GM18511 (cell line): ENCODE measurements at regions not wholly inside any gene's neighbourhood (a gene's known extent, or its start where the extent isn't known, plus 50 kb on each side); places are given as distances from the start of the nearest gene placed in this dataset.

Experiments used
- ATAC-seq: cut with Tn5 transposase; IDR thresholded peaks from one replicate; pipeline ENCODE4 v1.9.1; 2021; ENCODE audit warnings: mild to moderate bottlenecking, moderate library complexity; ENCODE audit not compliant: unreplicated experiment

DNA sequence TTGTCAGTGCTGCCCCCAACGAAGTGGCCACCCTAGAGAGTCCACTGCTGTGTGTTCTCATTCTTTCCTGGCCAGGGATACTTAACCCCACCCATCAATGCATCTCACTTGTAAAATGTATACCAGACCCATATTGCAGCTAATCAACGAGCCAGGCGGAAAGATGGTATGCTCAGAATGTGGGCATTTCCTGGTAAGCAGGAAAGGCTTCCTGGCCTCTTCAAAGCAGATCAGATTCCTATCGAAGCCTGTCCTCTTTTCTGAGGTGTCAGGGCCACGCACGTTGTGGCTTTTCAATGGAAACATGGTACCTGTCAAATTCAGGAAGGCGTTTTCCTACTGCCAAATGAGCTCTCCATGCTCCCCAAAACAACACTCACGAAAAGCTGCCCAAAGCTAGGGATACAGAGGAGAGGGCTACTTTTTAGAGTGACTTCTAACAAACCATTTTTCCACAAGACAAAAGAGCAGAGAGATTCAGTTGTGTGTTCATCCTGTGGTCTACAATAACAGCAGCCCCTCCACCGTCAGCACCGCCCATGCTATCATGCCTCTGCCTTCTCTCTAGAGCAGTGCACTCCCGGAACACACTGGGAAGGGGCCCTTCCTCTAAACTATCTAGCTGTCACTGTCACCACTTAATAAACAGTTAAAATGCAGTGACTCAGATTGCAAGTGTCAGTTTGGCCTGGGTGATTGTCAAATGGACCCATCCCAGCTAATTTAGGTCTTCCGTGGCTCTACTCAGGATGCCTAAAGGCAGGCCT is 535.1 kb downstream of the RNF144A start:
- ATAC-seq, result no peak

DNA sequence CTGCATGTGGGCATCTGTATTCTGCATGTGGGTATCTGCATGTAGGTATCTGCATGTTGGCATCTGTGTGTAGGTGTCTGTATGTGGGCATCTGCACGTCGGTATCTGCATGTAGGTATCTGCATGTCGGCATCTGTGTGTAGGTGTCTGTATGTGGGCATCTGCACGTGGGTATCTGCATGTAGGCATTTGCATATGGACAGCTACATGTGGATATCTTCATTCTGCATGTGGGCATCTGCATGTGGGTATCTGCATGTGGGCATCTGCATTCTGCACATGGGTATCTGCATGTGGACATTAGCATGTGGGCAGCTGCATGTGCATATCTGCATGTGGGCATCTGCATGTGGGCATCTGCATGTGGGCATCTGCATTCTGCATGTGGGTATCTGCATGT is 537.4 kb downstream of the RNF144A start:
- no peak for ATAC-seq

- ATAC-seq, result no peak
Observed at GRCh38 chr2:7456762-7457161, 539.5 kb downstream of the RNF144A start.

DNA sequence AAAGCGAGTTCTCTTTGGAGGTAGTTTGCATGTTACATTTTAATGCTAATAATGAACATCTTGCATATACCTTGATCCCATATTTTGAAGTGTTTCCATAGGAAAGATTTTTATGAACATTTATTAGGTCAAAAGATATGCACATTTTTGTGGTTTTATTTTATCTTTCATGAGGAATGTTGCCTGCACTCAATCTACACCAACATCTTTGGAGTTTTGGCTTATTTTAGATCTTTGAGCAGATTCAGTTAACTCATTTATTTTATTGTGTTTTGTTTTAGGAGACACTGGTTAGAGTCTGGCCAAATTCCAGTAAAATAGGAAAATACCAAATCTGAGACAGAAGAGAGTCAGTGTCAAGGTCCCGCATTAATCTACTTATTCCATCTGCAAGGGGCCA is 540.9 kb downstream of the RNF144A start:
- ATAC-seq, result no peak

DNA sequence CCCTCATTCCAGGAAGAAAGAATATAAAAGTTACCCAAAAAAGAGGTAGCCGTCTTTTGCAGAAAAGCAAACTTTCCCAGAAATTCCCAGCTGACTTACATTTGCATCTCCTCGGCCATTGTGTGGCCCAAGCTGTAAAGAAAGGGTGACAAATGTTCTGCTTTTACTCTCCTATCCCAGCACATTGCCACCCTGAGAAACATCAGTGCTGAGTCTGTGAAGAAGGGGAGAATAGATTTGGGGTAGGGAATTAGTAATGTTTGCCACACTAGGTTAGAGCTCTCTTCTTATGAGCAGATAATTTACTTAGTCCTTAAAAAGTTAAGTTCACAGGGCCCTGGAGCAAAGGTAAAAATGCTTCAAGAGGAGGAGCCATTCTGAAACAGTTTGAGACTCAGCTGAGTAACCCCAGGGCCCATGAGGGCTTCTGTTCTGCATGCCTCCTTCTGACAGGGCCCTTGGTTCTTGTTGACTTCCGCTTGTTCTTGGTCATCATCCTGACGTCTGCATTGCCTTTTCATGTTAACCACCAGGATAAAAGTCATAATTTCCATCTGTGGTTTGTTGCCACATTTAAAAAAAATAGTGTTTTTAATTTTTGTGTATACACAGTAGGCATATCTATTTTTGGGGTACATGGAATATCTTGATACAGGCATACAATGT is 550.7 kb downstream of the RNF144A start:
- ATAC-seq, result no peak

DNA sequence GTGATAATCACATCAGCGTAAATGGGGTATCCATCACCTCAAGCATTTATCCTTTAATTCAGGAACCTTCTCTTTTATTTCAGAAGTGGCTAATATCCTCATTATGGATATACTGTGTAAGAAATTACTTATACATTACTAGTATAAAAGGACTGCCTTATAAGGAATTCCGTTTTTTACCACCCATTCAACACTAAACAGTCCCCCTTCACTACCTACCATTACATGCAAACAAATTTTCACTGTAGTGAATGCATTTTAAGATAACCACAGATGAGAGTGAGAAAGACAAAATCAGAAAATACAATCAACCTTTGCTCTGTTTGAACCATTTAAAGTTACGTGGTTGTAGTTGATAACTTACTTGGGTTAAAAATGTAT is 551.2 kb downstream of the RNF144A start:
- no peak for ATAC-seq

- ATAC-seq, result no peak
Observed at GRCh38 chr2:7468955-7469354, 551.7 kb downstream of the RNF144A start.

- ATAC-seq, result no peak
Observed at GRCh38 chr2:7471185-7471584, 554.0 kb downstream of the RNF144A start.

GRCh38 chr2:7472465-7472864 is 555.3 kb downstream of the RNF144A start:
- no peak for ATAC-seq

DNA sequence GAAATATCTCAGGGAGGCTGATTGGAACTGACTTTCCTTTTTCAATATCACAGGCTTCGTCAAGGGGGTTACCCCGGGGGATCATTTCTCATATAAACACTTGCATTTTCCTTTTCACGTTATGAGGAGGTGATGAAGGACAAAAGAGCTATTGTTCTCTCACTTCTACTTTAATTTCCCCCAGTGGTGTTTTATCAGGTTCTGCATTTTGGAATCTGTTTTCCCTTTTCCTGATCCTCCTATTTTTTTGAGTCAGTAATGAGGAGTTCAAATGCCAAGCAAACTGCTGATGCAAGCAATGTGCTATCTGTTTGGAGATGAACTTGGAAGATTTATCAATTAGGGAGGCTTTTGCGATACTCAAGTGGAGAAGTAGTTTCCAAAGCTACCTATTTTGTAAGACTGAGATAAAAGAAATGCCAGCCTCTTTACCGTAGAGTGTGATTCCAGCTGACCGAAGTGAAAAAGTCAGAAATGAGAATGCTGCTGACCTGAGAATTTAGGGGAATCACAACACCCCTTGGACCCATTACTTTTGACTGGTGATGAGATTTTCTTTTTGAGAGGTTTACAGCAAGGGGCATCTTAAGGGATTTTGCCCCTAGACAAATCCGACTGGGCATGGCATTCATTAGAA is 556.0 kb downstream of the RNF144A start:
- no peak for ATAC-seq

GRCh38 chr2:7476371-7476770 is 559.2 kb downstream of the RNF144A start:
- no peak for ATAC-seq

DNA sequence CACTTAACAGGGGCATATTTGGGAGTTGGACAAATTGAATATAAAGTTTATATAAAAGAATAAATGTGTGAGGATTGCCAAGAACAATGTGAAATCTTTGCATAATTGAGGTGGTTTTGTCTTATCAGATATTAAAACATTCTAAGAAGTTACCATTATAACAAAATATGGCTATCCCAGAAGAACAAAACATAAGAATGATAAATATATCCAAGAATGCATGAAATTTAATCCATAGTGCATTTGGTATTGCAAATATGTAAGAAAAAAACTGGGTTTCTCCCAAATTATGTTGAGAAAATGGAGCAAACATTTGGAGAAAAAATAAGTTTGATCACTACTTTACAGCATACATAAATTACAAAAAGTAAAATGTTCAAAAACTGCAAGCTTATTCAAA is 562.4 kb downstream of the RNF144A start:
- no peak for ATAC-seq

DNA sequence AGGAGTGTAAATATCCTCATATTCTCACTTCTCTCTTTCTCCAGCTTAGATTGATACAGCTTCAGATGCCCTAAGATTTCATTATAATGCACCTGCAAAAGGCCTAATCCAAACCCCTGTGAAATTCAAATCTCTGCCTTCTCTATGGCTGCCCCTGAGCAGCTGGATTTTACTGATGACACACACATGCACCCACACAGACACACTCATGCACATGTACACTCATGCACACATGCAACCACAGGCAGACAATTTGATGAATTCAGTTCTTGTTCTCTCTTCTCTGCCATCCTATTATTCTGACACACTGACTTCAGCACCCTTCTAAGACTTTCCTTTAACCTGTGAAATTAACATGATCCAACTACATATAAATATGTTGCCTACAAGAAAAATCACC is 563.2 kb downstream of the RNF144A start:
- ATAC-seq, result no peak

DNA sequence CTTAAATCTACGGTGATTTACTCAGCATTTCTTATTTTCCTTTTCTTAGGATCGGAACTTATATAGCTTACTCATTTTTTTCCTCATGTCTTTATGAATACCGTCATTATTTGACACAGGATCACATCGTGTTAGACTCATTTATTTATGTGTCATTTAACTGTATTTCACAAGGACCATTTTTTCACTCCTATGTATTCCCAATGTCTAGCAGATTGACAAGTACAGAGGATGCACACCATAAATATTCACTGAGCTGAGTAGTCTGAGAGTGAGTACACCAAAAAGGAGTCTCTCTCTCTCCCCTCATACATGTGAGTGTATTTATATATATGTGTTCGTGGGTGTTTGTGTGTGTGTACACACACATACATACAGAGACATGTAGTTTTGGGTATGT is 573.5 kb downstream of the RNF144A start:
- ATAC-seq, result no peak

- ATAC-seq, result no peak
Observed at GRCh38 chr2:7492719-7493118, 575.5 kb downstream of the RNF144A start.

- ATAC-seq, result no peak
Observed at GRCh38 chr2:7497178-7497577, 580.0 kb downstream of the RNF144A start.

DNA sequence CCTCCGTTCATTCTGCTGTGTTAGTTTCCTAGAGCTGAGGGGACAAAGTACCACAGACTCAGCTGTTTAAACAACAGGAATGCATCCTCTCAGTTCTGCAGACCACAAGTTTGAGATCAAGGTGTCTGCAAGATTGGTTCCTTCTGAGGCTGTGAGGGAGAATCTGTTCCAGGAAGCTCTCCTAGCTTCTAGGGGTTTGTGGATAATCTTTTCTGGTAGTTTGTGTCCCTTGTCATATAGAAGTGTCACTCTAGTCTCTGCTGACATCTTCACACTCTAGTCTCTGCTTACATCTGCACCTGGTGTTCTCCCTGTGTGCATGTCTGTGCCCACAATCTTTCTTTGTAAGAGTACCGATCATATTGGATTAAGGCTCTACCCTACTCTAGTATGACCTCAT is 581.8 kb downstream of the RNF144A start:
- no peak for ATAC-seq

DNA sequence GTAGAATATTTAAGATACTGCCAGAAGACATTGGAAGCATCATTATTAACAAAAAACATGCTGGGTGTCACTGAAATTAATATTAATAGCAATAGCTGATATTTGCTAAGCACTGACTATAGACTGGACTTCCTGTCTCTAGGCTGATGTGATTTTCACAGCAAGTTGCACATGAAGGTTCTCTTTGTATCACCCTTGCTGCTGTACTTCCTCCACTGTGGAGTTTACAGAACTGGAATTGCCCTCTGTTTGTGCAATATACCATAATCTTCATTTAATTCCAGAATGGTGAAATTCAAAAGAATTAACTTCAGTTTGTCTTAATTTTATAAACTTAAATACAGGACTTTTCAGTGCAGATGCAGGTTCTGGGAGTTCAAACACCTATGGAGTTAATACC is 585.1 kb downstream of the RNF144A start:
- ATAC-seq, result no peak

DNA sequence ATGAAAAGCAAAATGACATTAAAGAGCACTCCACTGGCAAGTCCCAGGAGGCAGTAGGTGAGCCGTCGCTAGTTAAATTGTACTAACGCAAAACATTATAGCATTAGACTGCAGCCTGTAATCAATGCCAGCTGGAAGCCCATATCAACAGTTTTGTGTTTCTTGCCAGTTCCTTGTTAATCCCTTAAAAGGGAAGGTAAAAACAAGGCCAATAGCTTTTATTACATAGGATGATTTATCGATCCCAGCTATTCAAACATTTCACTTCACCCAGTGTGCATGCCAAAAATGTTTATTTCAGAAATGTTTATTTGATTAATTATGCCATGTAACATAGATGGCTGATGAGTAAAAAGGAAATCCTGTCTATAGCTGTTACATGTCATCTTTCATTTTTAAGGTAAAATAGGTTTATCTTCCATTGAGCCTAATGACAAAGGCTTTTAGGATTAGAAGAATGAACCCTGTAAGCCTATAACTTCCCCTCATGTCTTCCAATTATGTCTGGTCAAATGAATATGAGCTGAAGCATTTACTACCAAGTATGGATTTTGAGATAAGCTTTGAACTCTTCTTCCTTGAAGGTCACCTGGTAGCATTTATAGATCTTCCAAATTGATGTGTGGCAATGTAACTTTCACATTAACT is 591.2 kb downstream of the RNF144A start:
- ATAC-seq, result no peak

- no peak for ATAC-seq
Observed at GRCh38 chr2:7510353-7510752, 593.1 kb downstream of the RNF144A start.

DNA sequence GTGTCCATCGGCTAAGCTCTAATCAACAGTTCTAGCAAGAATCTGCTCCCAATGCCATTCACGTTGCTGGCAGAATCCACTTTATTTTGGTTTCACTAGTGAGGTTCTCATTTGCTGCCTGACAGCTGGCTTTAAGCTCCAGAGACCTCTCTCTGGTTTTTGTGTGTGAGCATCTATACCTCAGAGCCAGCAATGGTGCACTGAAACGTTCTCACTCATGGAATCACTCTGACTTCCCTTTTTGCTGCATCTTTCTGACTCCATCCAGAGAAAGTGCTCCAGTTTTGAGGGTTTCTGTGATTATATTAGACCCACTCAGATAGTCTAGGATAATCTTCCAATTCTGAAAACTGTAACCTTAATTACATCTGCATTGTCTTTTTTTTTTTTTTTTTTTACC is 596.6 kb downstream of the RNF144A start:
- ATAC-seq, result no peak

- no peak for ATAC-seq
Observed at GRCh38 chr2:7515327-7515726, 598.1 kb downstream of the RNF144A start.
